ENCODE measurements at regions not wholly inside any gene's neighbourhood (a gene's known extent, or its start where the extent isn't known, plus 50 kb on each side); places are given as distances from the start of the nearest gene placed in this dataset.

GRCh38 chr11:70547386-70547785 is 149.1 kb downstream of the CTTN start:
- H3K27me3 ChIP-seq: no peaks in the 10 kb centered on the region
- H3K4me1 ChIP-seq: peaks cover 11% of the 10 kb centered on the region
- peak; percentile 15 for DNase-seq
- H3K36me3 ChIP-seq: no peaks in the 10 kb centered on the region
- TF ChIP-seq CTCF (IDR thresholded peaks at IDR 0.05; ENCODE audit: low read depth, low read length): no peak
- H3K9me3 ChIP-seq: no peaks in the 10 kb centered on the region
- H3K4me3 ChIP-seq (ENCODE audit: low read depth, low read length): peak overlapping the region; percentile 3; the same call in 1 of the 2 replicates

- no peaks in the 10 kb centered on the region for H3K9me3 ChIP-seq
- peak overlapping the region; percentile 3; the same call in 1 of the 2 replicates for H3K4me3 ChIP-seq (ENCODE audit: low read depth, low read length)
- peak; percentile 44 for TF ChIP-seq CTCF (IDR thresholded peaks at IDR 0.05; ENCODE audit: low read depth, low read length)
- peaks cover 11% of the 10 kb centered on the region for H3K4me1 ChIP-seq
- peak; percentile 71 for DNase-seq
- H3K36me3 ChIP-seq: no peaks in the 10 kb centered on the region
- no peaks in the 10 kb centered on the region for H3K27me3 ChIP-seq
Observed at GRCh38 chr11:70547821-70548670, 149.7 kb downstream of the CTTN start.

- no peak for TF ChIP-seq CTCF (IDR thresholded peaks at IDR 0.05; ENCODE audit: low read depth, low read length)
- no peak for DNase-seq
- peaks cover 11% of the 10 kb centered on the region for H3K4me1 ChIP-seq
- H3K27me3 ChIP-seq: no peaks in the 10 kb centered on the region
- H3K4me3 ChIP-seq (ENCODE audit: low read depth, low read length): no peak overlapping the region
- H3K36me3 ChIP-seq: no peaks in the 10 kb centered on the region
- no peaks in the 10 kb centered on the region for H3K9me3 ChIP-seq
Observed at GRCh38 chr11:70548976-70549375, 150.6 kb downstream of the CTTN start.

GRCh38 chr11:70549386-70549785 is 151.1 kb downstream of the CTTN start:
- DNase-seq: no peak
- Histone ChIP-seq H3K9me3 (no peaks in the 10 kb centered on the region), H3K36me3 (no peaks in the 10 kb centered on the region), H3K27me3 (no peaks in the 10 kb centered on the region), H3K4me1 (peaks cover 11% of the 10 kb centered on the region), H3K4me3 (ENCODE audit: low read depth, low read length) (no peak overlapping the region)
- no peak for TF ChIP-seq CTCF (IDR thresholded peaks at IDR 0.05; ENCODE audit: low read depth, low read length)

- Histone ChIP-seq H3K4me1 (peaks cover 11% of the 10 kb centered on the region), H3K4me3 (ENCODE audit: low read depth, low read length) (no peak overlapping the region), H3K9me3 (no peaks in the 10 kb centered on the region), H3K36me3 (no peaks in the 10 kb centered on the region), H3K27me3 (no peaks in the 10 kb centered on the region)
- TF ChIP-seq CTCF (IDR thresholded peaks at IDR 0.05; ENCODE audit: low read depth, low read length): no peak
- no peak for DNase-seq
Observed at GRCh38 chr11:70549796-70550195, 151.5 kb downstream of the CTTN start.

- no peaks in the 10 kb centered on the region for H3K9me3 ChIP-seq
- H3K4me3 ChIP-seq (ENCODE audit: low read depth, low read length): no peak overlapping the region
- no peaks in the 10 kb centered on the region for H3K36me3 ChIP-seq
- no peak for TF ChIP-seq CTCF (IDR thresholded peaks at IDR 0.05; ENCODE audit: low read depth, low read length)
- DNase-seq: no peak
- H3K27me3 ChIP-seq: no peaks in the 10 kb centered on the region
- H3K4me1 ChIP-seq: peaks cover 11% of the 10 kb centered on the region
Observed at GRCh38 chr11:70550456-70551195, 152.3 kb downstream of the CTTN start.

Data from BE2C (cell line).